Sigmoid colon (tissue), 4 donors: ENCODE measurements at regions not wholly inside any gene's neighbourhood (a gene's known extent, or its start where the extent isn't known, plus 50 kb on each side); places are given as distances from the start of the nearest gene placed in this dataset.

Experiments
- CTCF ChIP-seq, 4 experiments: fragments of 450-650 bp in 3 of 4; fragments of 200-600 bp in 1 of 4; IDR thresholded peaks; one replicate each; pipeline ENCODE4 v1.5.1; 2016 to 2019; ENCODE audit warnings: antibody characterized with exemption in 4 of 4, mild to moderate bottlenecking in 3 of 4, moderate library complexity in 2 of 4
- EP300 ChIP-seq, 4 donors: sonication (generic); formaldehyde crosslinking; IDR thresholded peaks; one replicate each; pipeline ENCODE4 v1.6.1; 2017; ENCODE audit warnings: antibody characterized with exemption in 4 of 4
- POLR2A ChIP-seq, 2 donors: fragments of 450-650 bp; IDR thresholded peaks; one replicate each; pipeline ENCODE4 v1.6.1; 2016; ENCODE audit warnings: antibody characterized with exemption in 2 of 2, mild to moderate bottlenecking in 2 of 2, moderate library complexity in 2 of 2
- POLR2AphosphoS5 ChIP-seq, 4 donors: sonication (generic); formaldehyde crosslinking; IDR thresholded peaks; one replicate each; pipeline ENCODE4 v1.6.1; 2017; ENCODE audit warnings: antibody characterized with exemption in 4 of 4

- TF ChIP-seq CTCF (IDR thresholded peaks at IDR 0.05) (no peak), POLR2AphosphoS5 (IDR thresholded peaks at IDR 0.05) (no peak), POLR2A (IDR thresholded peaks at IDR 0.05) (no peak), EP300 (IDR thresholded peaks at IDR 0.05) (no peak)
These were observed 2295.4 kb downstream of the ARAP2 start for GRCh38 chr4:33948921-33949320.
